ENCODE measurements at regions not wholly inside any gene's neighbourhood (a gene's known extent, or its start where the extent isn't known, plus 50 kb on each side); places are given as distances from the start of the nearest gene placed in this dataset.

DNA sequence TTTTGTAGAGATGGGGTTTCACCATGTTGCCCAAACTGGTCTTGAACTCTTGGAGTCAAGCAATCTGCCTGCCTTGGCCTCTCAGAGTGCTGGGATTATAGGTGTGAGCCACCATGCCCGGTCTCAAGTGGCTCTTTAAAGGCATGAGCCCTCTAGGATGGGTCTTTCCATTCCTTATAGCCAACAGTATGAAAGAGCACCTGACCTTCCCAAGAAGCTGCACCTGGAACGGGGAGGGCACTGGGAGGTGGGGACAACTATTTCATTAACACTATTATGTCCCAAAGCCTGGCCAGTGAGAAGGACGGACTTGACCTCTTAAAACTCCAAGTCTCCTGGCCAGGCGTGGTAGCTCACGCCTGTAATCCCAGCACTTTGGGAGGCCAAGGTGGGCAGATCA is 149.7 kb downstream of the ZFP36L2 start:
- no peak for TF ChIP-seq MAX (IDR thresholded peaks at IDR 0.05)
- TF ChIP-seq YY1 (IDR thresholded peaks at IDR 0.05; ENCODE audit: low read depth) = no peak

GRCh38 chr2:43075811-43076585 is 150.4 kb downstream of the ZFP36L2 start:
- no peak for TF ChIP-seq TEAD4 (IDR thresholded peaks at IDR 0.05)
- TF ChIP-seq EGR1 (IDR thresholded peaks at IDR 0.05) = no peak
- TF ChIP-seq ZBTB7A (IDR thresholded peaks at IDR 0.05; ENCODE audit: low read depth) = no peak
- no peak for TF ChIP-seq RAD21 (IDR thresholded peaks at IDR 0.05; ENCODE audit: low read depth)
- no peak for TF ChIP-seq MAX (IDR thresholded peaks at IDR 0.05)
- TF ChIP-seq CEBPB (IDR thresholded peaks at IDR 0.05) = no peak
- TF ChIP-seq YY1 (IDR thresholded peaks at IDR 0.05; ENCODE audit: low read depth) = no peak
- no peak for TF ChIP-seq REST (IDR thresholded peaks at IDR 0.05; ENCODE audit: low read depth)
- TF ChIP-seq TAF1 (IDR thresholded peaks at IDR 0.05; ENCODE audit: low read depth) = no peak
- no peak for TF ChIP-seq CREB1 (IDR thresholded peaks at IDR 0.05; ENCODE audit: low read depth)
- TF ChIP-seq FOXM1 (IDR thresholded peaks at IDR 0.05; ENCODE audit: borderline replicate concordance, low read depth) = no peak
- TF ChIP-seq EP300 (IDR thresholded peaks at IDR 0.05; ENCODE audit: borderline replicate concordance) = no peak
- no peak for TF ChIP-seq USF1 (IDR thresholded peaks at IDR 0.05)
- TF ChIP-seq NFIC (IDR thresholded peaks at IDR 0.05) = no peak
- TF ChIP-seq TCF12 (IDR thresholded peaks at IDR 0.05; ENCODE audit: low read depth) = no peak

DNA sequence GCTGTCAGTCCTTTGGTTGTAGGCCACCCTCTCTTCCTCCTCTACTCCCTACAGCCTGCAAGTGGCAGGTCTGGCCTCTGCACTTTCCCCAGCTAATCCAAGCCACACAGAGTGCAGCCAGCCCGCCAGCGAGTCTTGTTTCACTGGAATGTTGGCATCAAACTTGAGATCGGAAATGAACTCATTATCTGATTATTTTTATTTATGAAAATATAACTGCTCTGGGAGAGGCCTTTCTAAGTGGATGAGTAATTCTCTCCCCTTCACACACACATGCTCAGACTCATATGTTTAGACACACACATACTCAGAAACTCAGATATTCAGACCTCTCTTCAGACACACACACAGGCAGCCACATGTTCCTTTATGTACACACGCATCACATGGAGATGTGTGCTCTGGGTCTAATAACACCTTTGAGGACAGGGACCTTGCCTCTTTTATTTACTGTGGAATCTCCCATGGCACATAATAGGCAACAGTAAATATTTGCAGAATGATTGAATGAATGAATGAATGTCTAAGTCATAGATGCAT is 151.3 kb downstream of the ZFP36L2 start:
- TF ChIP-seq NFIC (IDR thresholded peaks at IDR 0.05) (peak; percentile 93), FOXM1 (IDR thresholded peaks at IDR 0.05; ENCODE audit: borderline replicate concordance, low read depth) (peak; percentile 88), REST (IDR thresholded peaks at IDR 0.05; ENCODE audit: low read depth) (no peak), EP300 (IDR thresholded peaks at IDR 0.05; ENCODE audit: borderline replicate concordance) (peak; percentile 89), TEAD4 (IDR thresholded peaks at IDR 0.05) (peak; percentile 87), YY1 (IDR thresholded peaks at IDR 0.05; ENCODE audit: low read depth) (no peak), CEBPB (IDR thresholded peaks at IDR 0.05) (no peak), TCF12 (IDR thresholded peaks at IDR 0.05; ENCODE audit: low read depth) (peak; percentile 91), MAX (IDR thresholded peaks at IDR 0.05) (peak; percentile 87), RAD21 (IDR thresholded peaks at IDR 0.05; ENCODE audit: low read depth) (peak; percentile 20; the same call in 1 of the 2 replicates)

DNA sequence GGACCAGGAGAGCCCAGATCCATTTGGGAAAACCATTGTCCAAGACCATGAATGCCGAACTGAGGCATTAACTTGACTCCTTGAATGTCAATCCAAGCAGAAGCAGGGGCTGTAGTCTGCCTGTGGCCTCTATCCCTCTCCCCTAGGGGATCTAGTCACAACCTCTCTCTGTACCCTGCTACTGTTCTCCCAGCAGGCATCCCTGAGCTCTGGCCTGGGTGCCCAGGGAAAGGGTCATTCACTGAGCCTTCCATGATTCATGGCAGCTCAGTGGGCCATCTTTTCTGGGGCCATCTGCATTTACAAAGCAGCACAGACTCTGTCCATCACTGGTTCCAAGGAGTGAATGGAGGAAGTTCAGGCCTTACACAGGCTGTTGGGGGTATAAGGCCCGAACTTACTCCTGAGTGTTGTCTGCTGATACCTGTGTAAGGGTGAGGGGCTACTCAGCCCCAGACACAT is 151.8 kb downstream of the ZFP36L2 start:
- no peak for TF ChIP-seq YY1 (IDR thresholded peaks at IDR 0.05; ENCODE audit: low read depth)
- TF ChIP-seq CEBPB (IDR thresholded peaks at IDR 0.05) = no peak
- TF ChIP-seq FOXM1 (IDR thresholded peaks at IDR 0.05; ENCODE audit: borderline replicate concordance, low read depth) = no peak
- TF ChIP-seq MAX (IDR thresholded peaks at IDR 0.05) = no peak
- no peak for TF ChIP-seq NFIC (IDR thresholded peaks at IDR 0.05)
- TF ChIP-seq EP300 (IDR thresholded peaks at IDR 0.05; ENCODE audit: borderline replicate concordance) = no peak
- no peak for TF ChIP-seq REST (IDR thresholded peaks at IDR 0.05; ENCODE audit: low read depth)
- TF ChIP-seq TEAD4 (IDR thresholded peaks at IDR 0.05) = no peak
- TF ChIP-seq TCF12 (IDR thresholded peaks at IDR 0.05; ENCODE audit: low read depth) = no peak
- no peak for TF ChIP-seq USF1 (IDR thresholded peaks at IDR 0.05)
- TF ChIP-seq RAD21 (IDR thresholded peaks at IDR 0.05; ENCODE audit: low read depth) = no peak
- TF ChIP-seq CREB1 (IDR thresholded peaks at IDR 0.05; ENCODE audit: low read depth) = no peak
- no peak for TF ChIP-seq ZBTB7A (IDR thresholded peaks at IDR 0.05; ENCODE audit: low read depth)
- TF ChIP-seq TAF1 (IDR thresholded peaks at IDR 0.05; ENCODE audit: low read depth) = no peak
- no peak for TF ChIP-seq EGR1 (IDR thresholded peaks at IDR 0.05)

All from Ishikawa (cell line).